ENCODE measurements at regions not wholly inside any gene's neighbourhood (a gene's known extent, or its start where the extent isn't known, plus 50 kb on each side); places are given as distances from the start of the nearest gene placed in this dataset.

GRCh38 chr6:79847426-79847825, 99.9 kb downstream of the ELOVL4 start:
- Histone ChIP-seq H3K27ac (no peak overlapping the region), H3K36me3 (no peaks in the 10 kb centered on the region), H3K9me3 (no peaks in the 10 kb centered on the region), H3K27me3 (no peaks in the 10 kb centered on the region), H3K4me3 (no peak overlapping the region), H3K4me1 (no peaks in the 10 kb centered on the region)
- DNase-seq (ENCODE audit: low spot score) = no peak
- TF ChIP-seq CTCF (IDR thresholded peaks at IDR 0.05) = no peak

GRCh38 chr6:79842376-79843040, 104.8 kb downstream of the ELOVL4 start:
- H3K4me1 ChIP-seq = no peaks in the 10 kb centered on the region
- H3K9me3 ChIP-seq = no peaks in the 10 kb centered on the region
- no peak for DNase-seq (ENCODE audit: low spot score)
- no peaks in the 10 kb centered on the region for H3K27me3 ChIP-seq
- H3K36me3 ChIP-seq = no peaks in the 10 kb centered on the region
- TF ChIP-seq CTCF (IDR thresholded peaks at IDR 0.05) = no peak
- no peak overlapping the region for H3K27ac ChIP-seq
- no peak overlapping the region for H3K4me3 ChIP-seq

- H3K27ac ChIP-seq = no peak overlapping the region
- no peak overlapping the region for H3K4me3 ChIP-seq
- H3K36me3 ChIP-seq = no peaks in the 10 kb centered on the region
- no peaks in the 10 kb centered on the region for H3K27me3 ChIP-seq
- no peaks in the 10 kb centered on the region for H3K4me1 ChIP-seq
- H3K9me3 ChIP-seq = no peaks in the 10 kb centered on the region
- no peak for TF ChIP-seq CTCF (IDR thresholded peaks at IDR 0.05)
- DNase-seq (ENCODE audit: low spot score) = no peak
These were observed 105.6 kb downstream of the ELOVL4 start for GRCh38 chr6:79841577-79842375.

GRCh38 chr6:79838851-79839250, 108.5 kb downstream of the ELOVL4 start:
- no peak for TF ChIP-seq CTCF (IDR thresholded peaks at IDR 0.05)
- Histone ChIP-seq H3K4me1 (no peaks in the 10 kb centered on the region), H3K4me3 (no peak overlapping the region), H3K27me3 (no peaks in the 10 kb centered on the region), H3K36me3 (no peaks in the 10 kb centered on the region), H3K27ac (no peak overlapping the region), H3K9me3 (no peaks in the 10 kb centered on the region)
- no peak for DNase-seq (ENCODE audit: low spot score)

- Histone ChIP-seq H3K4me1 (no peaks in the 10 kb centered on the region), H3K9me3 (no peaks in the 10 kb centered on the region), H3K27ac (no peak overlapping the region), H3K4me3 (no peak overlapping the region), H3K27me3 (no peaks in the 10 kb centered on the region), H3K36me3 (no peaks in the 10 kb centered on the region)
- DNase-seq (ENCODE audit: low spot score) = no peak
- no peak for TF ChIP-seq CTCF (IDR thresholded peaks at IDR 0.05)
These were observed 113.4 kb downstream of the ELOVL4 start for GRCh38 chr6:79833964-79834284.

Measured in right atrium auricular region (tissue), 2 donors.